K562 (cell line): ENCODE measurements at regions not wholly inside any gene's neighbourhood (a gene's known extent, or its start where the extent isn't known, plus 50 kb on each side); places are given as distances from the start of the nearest gene placed in this dataset.

Experiments
- ATAC-seq: fragments of 200-7000 bp; cut with Tn5 transposase; 3 replicates; pipeline ENCODE4 v1.9.1; 2020; ENCODE audit warnings: moderate library complexity
- BruUV-seq: library from RNA; stranded (reverse); fragments of 400-500 nt; replicated peaks from 2 replicates; lab custom pipeline; 2021; lab: Mats Ljungman, UMichigan
- CTCF ChIA-PET: fragments of 300-600 bp; formaldehyde crosslinking; extraction: SDS; loops from one replicate; lab custom pipeline; 2021; ENCODE audit warnings: low intra/inter-chr PET ratio; lab: Yijun Ruan, JAX
- POLR2A ChIA-PET: fragments of 300-600, 350-650 bp; sonication (Branson Sonifier 250); formaldehyde crosslinking; extraction: SDS; loops from one replicate; lab custom pipeline; 2021; ENCODE audit warnings: antibody characterized with exemption, inconsistent platforms; lab: Yijun Ruan, JAX
- DNase-seq, 4 experiments: peaks; one replicate each; pipeline versions ENCODE4 v3.0.0 to v3.0.0-alpha.2; 2011 to 2018; ENCODE audit warnings: low spot score in 3 of 4, mixed read lengths in 3 of 4; ENCODE audit errors: extremely low read depth in 1 of 4
- FAIRE-seq: peaks from 2 replicates; lab custom pipeline; 2011; peaks lifted over from hg19 to GRCh38; lab: Jason Lieb, UNC
- H2AFZ ChIP-seq: 2 replicates; pipeline ENCODE4 v1.6.0; 2011; ENCODE audit warnings: low read depth, low read length, control low read depth, inconsistent platforms
- H3K27ac ChIP-seq: fragments of 200-600 bp; 3 replicates; pipeline ENCODE4 v1.8.0; 2011; ENCODE audit warnings: low read depth, mild to moderate bottlenecking, control low read depth, inconsistent platforms, low read length, moderate library complexity, mixed read lengths; ENCODE audit errors: extremely low read depth
- H3K27me3 ChIP-seq, 2 experiments: fragments of 300-600 bp in 1 of 2; 2 replicates in 1 of 2; 3 replicates in 1 of 2; pipeline versions ENCODE4 v1.6.0 to v1.8.0; 2011; ENCODE audit warnings: inconsistent platforms in 2 of 2, low read length in 2 of 2, mild to moderate bottlenecking in 1 of 2, mixed read lengths in 1 of 2, moderate library complexity in 1 of 2; ENCODE audit not compliant: control insufficient read depth in 2 of 2, insufficient read depth in 2 of 2
- H3K36me3 ChIP-seq: fragments of 300-600 bp; 3 replicates; pipeline ENCODE4 v1.8.0; 2011; ENCODE audit warnings: mild to moderate bottlenecking, low read length, inconsistent platforms; ENCODE audit not compliant: control insufficient read depth, insufficient read depth
- H3K4me1 ChIP-seq, 2 experiments: fragments of 200-600 bp in 1 of 2; replicated peaks in 1 of 2; 2 replicates in 1 of 2; 3 replicates in 1 of 2; pipeline versions ENCODE4 v1.5.1 to v1.8.0; 2011; ENCODE audit warnings: inconsistent platforms in 2 of 2, low read length in 2 of 2, mild to moderate bottlenecking in 1 of 2, mixed read lengths in 1 of 2, moderate library complexity in 1 of 2; ENCODE audit not compliant: control insufficient read depth in 2 of 2, insufficient read depth in 2 of 2
- H3K4me2 ChIP-seq: 2 replicates; pipeline ENCODE4 v1.6.1; 2011; ENCODE audit warnings: low read length, control low read depth, inconsistent platforms, mixed read lengths; ENCODE audit not compliant: insufficient read depth
- H3K4me3 ChIP-seq: fragments of 200-600 bp; sonication (generic), shearing (Covaris generic); 2 replicates; pipeline ENCODE4 v1.5.1; 2016; ENCODE audit warnings: control low read depth, inconsistent platforms
- H3K79me2 ChIP-seq: fragments of 200-600 bp; 3 replicates; pipeline ENCODE4 v1.8.0; 2011; ENCODE audit warnings: low read length, inconsistent platforms; ENCODE audit not compliant: control insufficient read depth, insufficient read depth
- H3K9ac ChIP-seq, 2 experiments: 2 replicates each; pipeline versions ENCODE4 v1.6.0 to v1.6.1; 2011; ENCODE audit warnings: low read depth in 2 of 2, low read length in 2 of 2, control low read depth in 1 of 2, inconsistent platforms in 1 of 2, mild to moderate bottlenecking in 1 of 2, mixed read lengths in 1 of 2; ENCODE audit not compliant: insufficient read depth in 1 of 2
- H3K9me1 ChIP-seq: one replicate; pipeline ENCODE4 v1.6.0; 2011; ENCODE audit warnings: inconsistent platforms, mild to moderate bottlenecking, low read length, moderate library complexity; ENCODE audit not compliant: control insufficient read depth, insufficient read depth
- H3K9me3 ChIP-seq: replicated peaks from 2 replicates; pipeline ENCODE4 v1.5.1; 2011; ENCODE audit warnings: low read depth, low read length, inconsistent platforms; ENCODE audit not compliant: control insufficient read depth, insufficient read depth
- H4K20me1 ChIP-seq: replicated peaks from 2 replicates; pipeline ENCODE4 v1.6.1; 2011; ENCODE audit warnings: low read length, inconsistent platforms, mixed read lengths; ENCODE audit not compliant: control insufficient read depth, insufficient read depth
- CEBPG ChIP-seq, 3 experiments: fragments of 200-800 bp in 1 of 3; sonication (Bioruptor generic) in 1 of 3; sonication (generic) in 1 of 3; formaldehyde crosslinking in 1 of 3; IDR thresholded peaks in 2 of 3; conservative IDR thresholded peaks in 1 of 3; 2 replicates each; pipeline versions ENCODE4 v1.6.1 to v1.8.0; 2016 to 2022; ENCODE audit warnings: missing compliant biosample characterization in 2 of 3, missing genetic modification characterization in 2 of 3, mild to moderate bottlenecking in 1 of 3, missing genetic modification reagents in 1 of 3
- HNRNPL ChIP-seq: fragments of 200-400 bp; formaldehyde crosslinking; IDR thresholded peaks from 2 replicates; pipeline ENCODE4 v1.6.1; 2017; ENCODE audit warnings: low read depth, mild to moderate bottlenecking, low read length
- ID3 ChIP-seq, 2 experiments: fragments of 250-450 bp in 1 of 2; fragments of 450-650 bp in 1 of 2; sonication (Bioruptor Pico) in 1 of 2; IDR thresholded peaks; 2 replicates each; pipeline versions ENCODE4 v1.6.1 to v1.8.0; 2016 to 2021; ENCODE audit warnings: mild to moderate bottlenecking in 2 of 2, moderate library complexity in 2 of 2, missing compliant biosample characterization in 1 of 2, missing genetic modification characterization in 1 of 2
- MEF2D ChIP-seq: conservative IDR thresholded peaks from 2 replicates; pipeline ENCODE4 v1.6.1; 2016; ENCODE audit warnings: low read depth, missing genetic modification characterization, missing compliant biosample characterization
- MEIS2 ChIP-seq: fragments of 450-650 bp; IDR thresholded peaks from 2 replicates; pipeline ENCODE4 v1.6.1; 2014; ENCODE audit warnings: mild to moderate bottlenecking; ENCODE audit not compliant: partially characterized antibody
- MYNN ChIP-seq, 2 experiments: sonication (generic); formaldehyde crosslinking in 1 of 2; IDR thresholded peaks; 2 replicates each; pipeline versions ENCODE4 v1.5.0 to v1.6.1; 2016 to 2020; ENCODE audit warnings: antibody characterized with exemption in 1 of 2, missing genetic modification reagents in 1 of 2
- PBX2 ChIP-seq, 2 experiments: IDR thresholded peaks in 1 of 2; conservative IDR thresholded peaks in 1 of 2; 2 replicates each; pipeline ENCODE4 v1.6.1; 2016; ENCODE audit warnings: low read depth in 2 of 2, mild to moderate bottlenecking in 1 of 2, missing compliant biosample characterization in 1 of 2, missing genetic modification characterization in 1 of 2, moderate library complexity in 1 of 2
- ZNF589 ChIP-seq: fragments of 200-800 bp; sonication (Bioruptor generic); IDR thresholded peaks from 2 replicates; pipeline ENCODE4 v1.6.1; 2016; ENCODE audit warnings: low read depth, missing genetic modification characterization, missing compliant biosample characterization
- WGBS: fragments of 100-300 bp; shearing (Covaris generic); methylation state at CpG from one replicate; pipeline ENCODE4 v1.1.6; 2016; ENCODE audit warnings: low coverage, mixed read lengths; ENCODE audit not compliant: insufficient coverage; ENCODE audit errors: missing lambda C conversion rate; 5-methylcytosine and 5-hydroxymethylcytosine counted together
- in situ Hi-C: fragments of 300-500 bp; cut with MboI; formaldehyde crosslinking; loops from 4 replicates; pipeline ENCODE4 v1.15.0; 2018; ENCODE audit warnings: inconsistent platforms, mixed read lengths
- intact Hi-C: fragments of 100-400 bp; cut with micrococcal nuclease; formaldehyde crosslinking; loops from 2 replicates; pipeline ENCODE4 v1.14.2; 2022
- TF ChIP-seq, protein P1 (sequence below): fragments of 450-650 bp; IDR thresholded peaks from 2 replicates; pipeline ENCODE4 v1.6.1; 2016
- TF ChIP-seq, protein P2 (sequence below), 2 experiments: IDR thresholded peaks; 2 replicates each; pipeline ENCODE4 v1.6.1; 2012; ENCODE audit warnings: improper control_type of control experiment in 2 of 2, low read depth in 2 of 2, low read length in 2 of 2, borderline replicate concordance in 1 of 2

- Histone ChIP-seq H3K4me1 (no peaks in the 10 kb centered on the region; a peak in 1 of 5 replicates), H3K36me3 (no peaks in the 10 kb centered on the region), H3K9me3 (no peaks in the 10 kb centered on the region), H3K9me1 (no peaks in the 10 kb centered on the region), H2AFZ (no peak overlapping the region), H3K4me2 (no peak overlapping the region), H3K27ac (no peak overlapping the region), H3K4me3 (no peak overlapping the region), H4K20me1 (no peaks in the 10 kb centered on the region), H3K79me2 (no peaks in the 10 kb centered on the region), H3K9ac (no peak overlapping the region)
- intact Hi-C loops, result no loop called here
- WGBS, result 3% methylated on average over 3 of the region's 3 CpGs
- no TSS peak for BruUV-seq
- no peak for ATAC-seq
- FAIRE-seq, result no peak
- POLR2A ChIA-PET, result no interaction called here
- CTCF ChIA-PET, result no interaction called here
- TF ChIP-seq MYNN (IDR thresholded peaks at IDR 0.05) (no peak), MYNN (CRISPR knock-in tag; IDR thresholded peaks at IDR 0.05) (no peak), ID3 (CRISPR knock-in tag; IDR thresholded peaks at IDR 0.05) (no peak), ID3 (tag; IDR thresholded peaks at IDR 0.05) (no peak), ZNF589 (CRISPR knock-in tag) (peak; percentile 44; the same call in 1 of the 2 replicates), CEBPG (CRISPR knock-in tag; IDR thresholded peaks at IDR 0.05) (no peak), CEBPG (tag; conservative IDR thresholded peaks at IDR 0.05 in 1 of 2, IDR thresholded peaks at IDR 0.05 in 1 of 2) (peak in 1 of 2 experiments; percentile 38; a peak in 1 of 4 replicates), MEF2D (tag) (no peak), PBX2 (CRISPR knock-in tag; IDR thresholded peaks at IDR 0.05; ENCODE audit: low read depth) (no peak), PBX2 (tag; conservative IDR thresholded peaks at IDR 0.05; ENCODE audit: low read depth) (peak; percentile 49), MEIS2 (peak; percentile 68), HNRNPL (no peak)
- TF ChIP-seq, protein P1, sequence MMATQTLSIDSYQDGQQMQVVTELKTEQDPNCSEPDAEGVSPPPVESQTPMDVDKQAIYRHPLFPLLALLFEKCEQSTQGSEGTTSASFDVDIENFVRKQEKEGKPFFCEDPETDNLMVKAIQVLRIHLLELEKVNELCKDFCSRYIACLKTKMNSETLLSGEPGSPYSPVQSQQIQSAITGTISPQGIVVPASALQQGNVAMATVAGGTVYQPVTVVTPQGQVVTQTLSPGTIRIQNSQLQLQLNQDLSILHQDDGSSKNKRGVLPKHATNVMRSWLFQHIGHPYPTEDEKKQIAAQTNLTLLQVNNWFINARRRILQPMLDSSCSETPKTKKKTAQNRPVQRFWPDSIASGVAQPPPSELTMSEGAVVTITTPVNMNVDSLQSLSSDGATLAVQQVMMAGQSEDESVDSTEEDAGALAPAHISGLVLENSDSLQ, result peak; percentile 17; the same call in 1 of the 2 replicates
- TF ChIP-seq, protein P2, sequence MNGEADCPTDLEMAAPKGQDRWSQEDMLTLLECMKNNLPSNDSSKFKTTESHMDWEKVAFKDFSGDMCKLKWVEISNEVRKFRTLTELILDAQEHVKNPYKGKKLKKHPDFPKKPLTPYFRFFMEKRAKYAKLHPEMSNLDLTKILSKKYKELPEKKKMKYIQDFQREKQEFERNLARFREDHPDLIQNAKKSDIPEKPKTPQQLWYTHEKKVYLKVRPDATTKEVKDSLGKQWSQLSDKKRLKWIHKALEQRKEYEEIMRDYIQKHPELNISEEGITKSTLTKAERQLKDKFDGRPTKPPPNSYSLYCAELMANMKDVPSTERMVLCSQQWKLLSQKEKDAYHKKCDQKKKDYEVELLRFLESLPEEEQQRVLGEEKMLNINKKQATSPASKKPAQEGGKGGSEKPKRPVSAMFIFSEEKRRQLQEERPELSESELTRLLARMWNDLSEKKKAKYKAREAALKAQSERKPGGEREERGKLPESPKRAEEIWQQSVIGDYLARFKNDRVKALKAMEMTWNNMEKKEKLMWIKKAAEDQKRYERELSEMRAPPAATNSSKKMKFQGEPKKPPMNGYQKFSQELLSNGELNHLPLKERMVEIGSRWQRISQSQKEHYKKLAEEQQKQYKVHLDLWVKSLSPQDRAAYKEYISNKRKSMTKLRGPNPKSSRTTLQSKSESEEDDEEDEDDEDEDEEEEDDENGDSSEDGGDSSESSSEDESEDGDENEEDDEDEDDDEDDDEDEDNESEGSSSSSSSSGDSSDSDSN (IDR thresholded peaks at IDR 0.05; ENCODE audit: borderline replicate concordance in 1 of 2, low read depth in 2 of 2, low read length in 2 of 2), result no peak
- TF ChIP-seq, all 486 proteins: peak for 5
- in situ Hi-C loops, result no loop called here
- no peak for DNase-seq
- H3K27me3 ChIP-seq, result no peaks in the 10 kb centered on the region; a peak in 1 of 5 replicates
Measured at GRCh38 chr3:177830411-177830849, 633.1 kb upstream of the TBL1XR1 start.
